NCI-H526 treated with DMSO at 0.1 percent for 48 hours (cell line): ENCODE measurements at regions not wholly inside any gene's neighbourhood (a gene's known extent, or its start where the extent isn't known, plus 50 kb on each side); places are given as distances from the start of the nearest gene placed in this dataset.

Experiments used
- DNase-seq: peaks from one replicate; lab custom pipeline; 2025; lab: John Stamatoyannopoulos, UW

GRCh38 chr4:37737466-37737865, 51.3 kb upstream of the RELL1 start:
- DNase-seq = no peak
